ENCODE measurements at regions not wholly inside any gene's neighbourhood (a gene's known extent, or its start where the extent isn't known, plus 50 kb on each side); places are given as distances from the start of the nearest gene placed in this dataset.

DNA sequence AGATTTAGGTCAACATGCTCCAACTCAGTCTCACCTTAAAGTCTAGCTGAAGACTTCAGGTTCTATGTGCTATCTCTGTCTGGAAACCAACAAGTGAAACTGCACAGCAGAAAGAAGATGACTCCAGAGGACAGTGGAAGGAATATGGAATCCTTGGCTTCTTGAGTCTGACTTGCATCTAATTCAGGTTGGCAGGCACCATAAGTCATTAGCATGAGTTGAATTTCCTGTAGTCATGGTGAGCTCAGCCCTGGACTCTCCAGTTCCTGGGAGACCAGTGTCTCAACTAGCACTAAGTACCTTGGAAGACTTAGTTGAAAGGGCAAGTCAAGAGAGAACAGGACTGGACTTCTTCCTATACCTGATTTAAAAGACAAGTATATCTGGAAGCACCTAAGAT is 129.7 kb downstream of the DTWD1 start:
- no peak for TF ChIP-seq POLR2A (IDR thresholded peaks at IDR 0.05)
- TF ChIP-seq, protein P1, sequence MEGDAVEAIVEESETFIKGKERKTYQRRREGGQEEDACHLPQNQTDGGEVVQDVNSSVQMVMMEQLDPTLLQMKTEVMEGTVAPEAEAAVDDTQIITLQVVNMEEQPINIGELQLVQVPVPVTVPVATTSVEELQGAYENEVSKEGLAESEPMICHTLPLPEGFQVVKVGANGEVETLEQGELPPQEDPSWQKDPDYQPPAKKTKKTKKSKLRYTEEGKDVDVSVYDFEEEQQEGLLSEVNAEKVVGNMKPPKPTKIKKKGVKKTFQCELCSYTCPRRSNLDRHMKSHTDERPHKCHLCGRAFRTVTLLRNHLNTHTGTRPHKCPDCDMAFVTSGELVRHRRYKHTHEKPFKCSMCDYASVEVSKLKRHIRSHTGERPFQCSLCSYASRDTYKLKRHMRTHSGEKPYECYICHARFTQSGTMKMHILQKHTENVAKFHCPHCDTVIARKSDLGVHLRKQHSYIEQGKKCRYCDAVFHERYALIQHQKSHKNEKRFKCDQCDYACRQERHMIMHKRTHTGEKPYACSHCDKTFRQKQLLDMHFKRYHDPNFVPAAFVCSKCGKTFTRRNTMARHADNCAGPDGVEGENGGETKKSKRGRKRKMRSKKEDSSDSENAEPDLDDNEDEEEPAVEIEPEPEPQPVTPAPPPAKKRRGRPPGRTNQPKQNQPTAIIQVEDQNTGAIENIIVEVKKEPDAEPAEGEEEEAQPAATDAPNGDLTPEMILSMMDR (IDR thresholded peaks at IDR 0.05) = no peak

Data from Peyer's patch (tissue), 4 donors.